ENCODE measurements at regions not wholly inside any gene's neighbourhood (a gene's known extent, or its start where the extent isn't known, plus 50 kb on each side); places are given as distances from the start of the nearest gene placed in this dataset.

- no peak for TF ChIP-seq STAT1 (IDR thresholded peaks at IDR 0.05; ENCODE audit: unreplicated experiment)
- no peak for TF ChIP-seq REST (IDR thresholded peaks at IDR 0.05; ENCODE audit: unreplicated experiment)
- no peak for TF ChIP-seq NANOG (IDR thresholded peaks at IDR 0.05; ENCODE audit: borderline replicate concordance)
- no peak for TF ChIP-seq ZNF462 (CRISPR knock-in tag; IDR thresholded peaks at IDR 0.05)
- no peak for TF ChIP-seq POLR2AphosphoS5 (IDR thresholded peaks at IDR 0.05; ENCODE audit: low read depth)
- TF ChIP-seq EZH2phosphoT487 (IDR thresholded peaks at IDR 0.05; ENCODE audit: unreplicated experiment), result no peak
- Histone ChIP-seq H3K36me3 (ENCODE audit: insufficient read depth) (no peaks in the 10 kb centered on the region), H3K79me2 (replicated peaks; ENCODE audit: insufficient read depth) (no peaks in the 10 kb centered on the region), H4K20me1 (replicated peaks; ENCODE audit: insufficient read depth) (no peaks in the 10 kb centered on the region), H3K27me3 (ENCODE audit: insufficient read depth) (peaks cover 84% of the 10 kb centered on the region), H2AFZ (no peak overlapping the region), H3K4me1 (ENCODE audit: insufficient read depth) (peaks cover 20% of the 10 kb centered on the region), H3F3A (replicated peaks; ENCODE audit: low read depth) (no peaks in the 10 kb centered on the region), H3K27ac (ENCODE audit: low read depth) (no peak overlapping the region), H3K4me2 (no peak overlapping the region), H3K9me2 (ENCODE audit: insufficient read depth) (no peaks in the 10 kb centered on the region), H3K4me3 (no peak overlapping the region)
- Mint-ChIP-seq H3K9me3 (no peaks in the 10 kb centered on the region), H3K27me3 (ENCODE audit: insufficient read depth, low read depth, poor library complexity) (peaks cover 78% of the 10 kb centered on the region), H3K4me3 (no peak overlapping the region), H3K4me1 (peaks cover 23% of the 10 kb centered on the region), H3K36me3 (ENCODE audit: low read depth) (no peaks in the 10 kb centered on the region), H3K27ac (no peak overlapping the region)
- DNase-seq (ENCODE audit: low spot score) (no peak), ATAC-seq (no peak)
Measured at GRCh38 chr10:108597031-108597430, 1326.3 kb downstream of the XPNPEP1 start.

Measured in GM23338 (cell line).